HL-60 (cell line): ENCODE measurements at regions not wholly inside any gene's neighbourhood (a gene's known extent, or its start where the extent isn't known, plus 50 kb on each side); places are given as distances from the start of the nearest gene placed in this dataset.

Source experiments
- DNase-seq, 2 experiments: peaks; one replicate each; pipeline ENCODE4 v3.0.0-alpha.2; 2010 to 2020; ENCODE audit warnings: low read depth in 1 of 2, low spot score in 1 of 2
- H3K27ac ChIP-seq: fragments of 250-450 bp; sonication (Bioruptor Pico); replicated peaks from 2 replicates; pipeline ENCODE4 v1.5.1; 2020; ENCODE audit warnings: mild to moderate bottlenecking, moderate library complexity
- H3K27me3 ChIP-seq: fragments of 250-450 bp; sonication (Bioruptor Pico); 2 replicates; pipeline ENCODE4 v1.5.1; 2021; ENCODE audit warnings: mild to moderate bottlenecking, moderate library complexity; ENCODE audit not compliant: insufficient read depth, poor library complexity, severe bottlenecking
- H3K4me3 ChIP-seq: replicated peaks from 2 replicates; pipeline ENCODE4 v1.5.1; 2011; ENCODE audit warnings: mild to moderate bottlenecking, control low read depth, low read length; ENCODE audit not compliant: insufficient read depth
- CTCF ChIP-seq: IDR thresholded peaks from one replicate; pipeline ENCODE4 v1.5.1; 2011; ENCODE audit warnings: low read length, control low read depth, inconsistent platforms; ENCODE audit not compliant: insufficient read depth
- GABPA ChIP-seq: IDR thresholded peaks from 2 replicates; pipeline ENCODE4 v1.6.1; 2012; ENCODE audit warnings: low read depth
- POLR2AphosphoS5 ChIP-seq: IDR thresholded peaks from 2 replicates; pipeline ENCODE4 v1.6.1; 2012; ENCODE audit warnings: low read depth
- REST ChIP-seq: IDR thresholded peaks from 2 replicates; pipeline ENCODE4 v1.6.1; 2012; ENCODE audit warnings: low read depth; ENCODE audit not compliant: insufficient replicate concordance
- SPI1 ChIP-seq: IDR thresholded peaks from 2 replicates; pipeline ENCODE4 v1.6.1; 2012; ENCODE audit warnings: low read depth, mild to moderate bottlenecking, borderline replicate concordance

GRCh38 chr2:185147361-185147760, 549.0 kb downstream of the ZNF804A start:
- TF ChIP-seq POLR2AphosphoS5 (no peak), REST (no peak), SPI1 (no peak), GABPA (no peak), CTCF (no peak)
- no peak overlapping the region for H3K4me3 ChIP-seq
- no peaks in the 10 kb centered on the region for H3K27me3 ChIP-seq
- no peak overlapping the region for H3K27ac ChIP-seq
- DNase-seq = no peak

- H3K27me3 ChIP-seq = no peaks in the 10 kb centered on the region
- H3K27ac ChIP-seq = no peak overlapping the region
Measured at GRCh38 chr2:185152186-185152585, 553.9 kb downstream of the ZNF804A start.

GRCh38 chr2:185161701-185162100, 563.4 kb downstream of the ZNF804A start:
- no peak overlapping the region for H3K4me3 ChIP-seq

More at GRCh38 chr2:185152186-185152585, 553.9 kb downstream of the ZNF804A start:
- DNase-seq = no peak
- TF ChIP-seq CTCF = no peak
- no peak overlapping the region for H3K4me3 ChIP-seq

More at GRCh38 chr2:185161701-185162100, 563.4 kb downstream of the ZNF804A start:
- Histone ChIP-seq H3K27me3 (no peaks in the 10 kb centered on the region), H3K27ac (no peak overlapping the region)
- DNase-seq = no peak
- TF ChIP-seq GABPA (no peak), REST (no peak), SPI1 (no peak), CTCF (no peak), POLR2AphosphoS5 (no peak)
